ENCODE measurements at regions not wholly inside any gene's neighbourhood (a gene's known extent, or its start where the extent isn't known, plus 50 kb on each side); places are given as distances from the start of the nearest gene placed in this dataset.

DNA sequence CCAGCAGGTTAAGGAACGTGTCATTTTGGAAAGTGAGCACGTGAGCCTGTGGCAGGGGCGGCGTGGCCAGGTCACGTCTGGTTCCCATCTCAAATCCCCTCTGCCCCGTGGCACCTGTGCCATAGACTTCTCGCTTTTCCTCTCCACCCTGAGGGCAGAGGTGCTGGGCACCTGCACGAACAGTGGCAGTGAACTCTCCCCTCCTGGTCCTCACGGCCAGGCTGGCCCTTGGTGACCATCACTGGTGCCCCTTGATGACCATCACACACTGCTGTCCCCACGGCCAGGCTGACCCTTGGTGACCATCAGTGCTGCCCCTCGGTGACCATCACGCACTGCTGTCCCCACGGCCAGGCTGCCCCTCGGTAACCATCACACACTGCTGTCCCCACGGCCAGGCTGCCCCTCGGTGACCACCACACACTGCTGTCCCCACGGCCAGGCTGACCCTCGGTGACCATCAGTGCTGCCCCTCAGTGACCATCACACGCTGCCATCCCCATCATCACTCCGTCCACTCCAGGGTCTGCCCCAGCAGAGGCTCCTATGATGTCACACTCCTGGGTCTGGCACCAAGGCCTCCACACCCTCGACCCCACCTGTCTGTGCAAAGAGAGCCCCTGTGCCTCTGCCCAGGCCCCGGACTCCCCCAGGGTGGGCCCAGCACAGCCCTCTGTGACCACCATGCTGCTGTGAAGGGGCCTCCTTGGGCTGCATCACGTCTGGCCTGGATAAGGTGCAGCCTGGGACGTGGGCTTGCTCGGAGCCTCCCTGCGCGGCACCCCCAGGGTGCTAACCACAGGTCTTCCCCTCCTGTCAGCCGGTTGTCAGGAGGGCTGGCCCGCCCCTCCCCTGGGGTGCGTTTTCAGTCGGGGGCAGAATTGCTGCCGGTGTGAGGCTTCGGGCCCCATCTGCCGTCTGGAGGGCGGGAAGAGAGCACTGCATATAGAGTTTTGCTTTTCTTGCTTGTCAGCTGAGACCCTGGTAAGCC, 738.6 kb downstream of the BRD1 start:
- DNase-seq = no peak

DNA sequence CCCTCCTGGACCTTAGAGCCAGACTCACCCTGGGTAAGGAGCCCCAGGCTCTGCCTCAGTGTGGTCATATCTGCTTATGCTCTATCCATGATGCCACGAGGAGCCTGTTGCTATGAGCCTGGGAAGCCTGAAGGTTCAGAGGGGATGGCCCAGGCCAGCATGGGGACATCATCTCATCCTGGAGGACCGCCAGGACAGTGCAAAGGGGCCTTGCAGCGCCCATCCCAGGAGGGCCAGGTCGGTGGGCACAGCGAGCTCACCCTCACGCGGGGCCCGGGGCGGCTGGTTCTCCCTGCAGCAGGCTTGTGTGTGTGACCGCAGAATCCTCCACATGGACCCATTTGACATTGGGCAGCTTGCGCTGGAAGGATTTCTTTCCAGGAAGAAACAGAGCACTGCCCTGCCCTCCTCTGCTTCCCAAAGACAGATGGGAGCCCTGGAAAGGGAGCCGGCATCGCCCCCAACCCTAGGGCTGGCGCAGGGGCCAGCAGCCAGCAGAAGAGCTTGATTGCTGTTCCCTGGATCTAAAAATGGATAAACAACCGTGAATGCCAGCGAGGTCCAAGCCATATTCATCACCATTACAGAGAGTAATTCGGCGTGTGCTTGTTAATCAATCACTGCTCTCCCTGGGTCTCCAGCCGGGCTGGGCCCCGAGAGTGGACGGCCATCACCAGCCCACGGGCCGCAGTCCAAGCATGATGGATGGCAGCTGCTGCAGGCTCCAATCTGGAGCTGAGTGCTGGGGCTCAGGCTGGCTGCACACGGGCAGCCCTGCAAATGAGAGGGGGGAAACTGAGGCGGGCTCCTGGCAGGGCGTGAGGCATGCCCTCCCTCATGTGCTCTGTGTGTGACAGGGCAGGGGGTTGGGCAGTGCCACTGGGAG, 739.7 kb downstream of the BRD1 start:
- Histone ChIP-seq H3K9me3 (ENCODE audit: low read length) (no peaks in the 10 kb centered on the region), H3K4me1 (ENCODE audit: low read length) (no peaks in the 10 kb centered on the region), H3K4me3 (ENCODE audit: low read length) (no peak overlapping the region), H2AFZ (ENCODE audit: low read length) (no peak overlapping the region), H3K79me2 (ENCODE audit: low read length) (no peaks in the 10 kb centered on the region), H4K20me1 (ENCODE audit: insufficient read depth, low read depth, low read length) (0 out of 2 replicates have a peak, but pooled peaks cover 3% of the 10 kb centered on the region), H3K4me2 (ENCODE audit: low read depth, low read length, poor library complexity, severe bottlenecking) (no peak overlapping the region), H3K27ac (ENCODE audit: low read length) (no peak overlapping the region), H3K9ac (ENCODE audit: low read length) (no peak overlapping the region), H3K9me2 (replicated peaks; ENCODE audit: insufficient read depth, low read length) (no peaks in the 10 kb centered on the region), H3K36me3 (ENCODE audit: insufficient read depth, low read length) (no peaks in the 10 kb centered on the region), H3K27me3 (ENCODE audit: low read length) (no peaks in the 10 kb centered on the region)
- DNase-seq = no peak

More for the DNA sequence above, 738.6 kb downstream of the BRD1 start:
- H3K9ac ChIP-seq (ENCODE audit: low read length) = no peak overlapping the region
- H3K9me3 ChIP-seq (ENCODE audit: low read length) = no peaks in the 10 kb centered on the region
- no peak overlapping the region for H3K27ac ChIP-seq (ENCODE audit: low read length)
- no peaks in the 10 kb centered on the region for H3K4me1 ChIP-seq (ENCODE audit: low read length)
- H4K20me1 ChIP-seq (ENCODE audit: insufficient read depth, low read depth, low read length) = 0 out of 2 replicates have a peak, but pooled peaks cover 3% of the 10 kb centered on the region
- no peak overlapping the region for H3K4me2 ChIP-seq (ENCODE audit: low read depth, low read length, poor library complexity, severe bottlenecking)
- H3K27me3 ChIP-seq (ENCODE audit: low read length) = no peaks in the 10 kb centered on the region
- no peaks in the 10 kb centered on the region for H3K79me2 ChIP-seq (ENCODE audit: low read length)
- no peak overlapping the region for H2AFZ ChIP-seq (ENCODE audit: low read length)
- H3K4me3 ChIP-seq (ENCODE audit: low read length) = no peak overlapping the region
- no peaks in the 10 kb centered on the region for H3K9me2 ChIP-seq (replicated peaks; ENCODE audit: insufficient read depth, low read length)
- no peaks in the 10 kb centered on the region for H3K36me3 ChIP-seq (ENCODE audit: insufficient read depth, low read length)

DNA sequence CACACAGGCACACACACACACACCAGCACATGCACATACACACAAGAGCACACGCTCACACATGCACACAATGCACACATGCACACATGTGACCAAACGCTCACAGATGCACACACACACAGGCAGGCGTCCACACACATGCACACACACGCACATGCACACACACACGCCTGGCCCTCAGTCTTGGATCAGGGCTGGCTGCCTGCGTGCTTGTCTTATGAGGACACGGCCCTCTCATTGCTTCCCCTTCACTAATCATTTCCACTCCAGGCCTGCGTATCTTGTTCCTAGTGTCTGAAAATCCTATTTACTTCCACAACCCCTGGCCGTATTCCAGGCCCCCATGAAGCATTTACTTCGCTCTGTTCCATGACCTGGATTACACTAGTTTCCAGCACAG, 740.5 kb downstream of the BRD1 start:
- Histone ChIP-seq H3K9me3 (ENCODE audit: low read length) (no peaks in the 10 kb centered on the region), H3K9me2 (replicated peaks; ENCODE audit: insufficient read depth, low read length) (no peaks in the 10 kb centered on the region), H3K79me2 (ENCODE audit: low read length) (no peaks in the 10 kb centered on the region), H3K27me3 (ENCODE audit: low read length) (no peaks in the 10 kb centered on the region), H3K27ac (ENCODE audit: low read length) (no peak overlapping the region), H3K4me3 (ENCODE audit: low read length) (no peak overlapping the region), H3K4me1 (ENCODE audit: low read length) (no peaks in the 10 kb centered on the region), H2AFZ (ENCODE audit: low read length) (no peak overlapping the region), H3K4me2 (ENCODE audit: low read depth, low read length, poor library complexity, severe bottlenecking) (no peak overlapping the region), H3K9ac (ENCODE audit: low read length) (no peak overlapping the region), H3K36me3 (ENCODE audit: insufficient read depth, low read length) (no peaks in the 10 kb centered on the region), H4K20me1 (ENCODE audit: insufficient read depth, low read depth, low read length) (0 out of 2 replicates have a peak, but pooled peaks cover 3% of the 10 kb centered on the region)
- DNase-seq = no peak

DNA sequence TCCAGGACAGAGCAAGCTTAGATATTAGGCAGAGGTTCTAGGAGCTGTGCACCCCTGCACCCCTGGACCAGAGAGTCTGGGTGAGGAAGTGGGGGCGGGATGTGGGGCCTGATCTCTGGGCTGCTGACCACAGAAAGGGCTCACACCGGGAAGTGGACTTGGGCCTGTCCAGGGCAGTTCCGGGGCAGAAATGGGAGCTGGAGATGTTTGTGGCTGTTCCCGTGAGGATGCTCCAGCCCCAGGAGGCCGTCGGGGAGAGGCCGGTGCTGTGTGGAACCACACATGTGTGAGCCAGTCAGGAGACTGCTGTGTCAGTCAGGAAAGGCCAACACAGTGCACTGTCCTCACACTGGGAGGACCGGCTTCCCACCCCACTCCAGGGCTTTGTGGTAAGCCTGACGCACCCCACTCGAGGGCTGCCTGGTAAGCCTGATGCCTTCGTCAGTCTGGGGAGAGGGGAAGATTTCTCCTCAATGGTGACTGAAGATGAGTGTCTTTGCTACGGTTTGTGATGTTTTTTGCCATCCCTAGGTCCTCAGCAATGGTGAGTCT, 741.0 kb downstream of the BRD1 start:
- no peaks in the 10 kb centered on the region for H3K79me2 ChIP-seq (ENCODE audit: low read length)

DNA sequence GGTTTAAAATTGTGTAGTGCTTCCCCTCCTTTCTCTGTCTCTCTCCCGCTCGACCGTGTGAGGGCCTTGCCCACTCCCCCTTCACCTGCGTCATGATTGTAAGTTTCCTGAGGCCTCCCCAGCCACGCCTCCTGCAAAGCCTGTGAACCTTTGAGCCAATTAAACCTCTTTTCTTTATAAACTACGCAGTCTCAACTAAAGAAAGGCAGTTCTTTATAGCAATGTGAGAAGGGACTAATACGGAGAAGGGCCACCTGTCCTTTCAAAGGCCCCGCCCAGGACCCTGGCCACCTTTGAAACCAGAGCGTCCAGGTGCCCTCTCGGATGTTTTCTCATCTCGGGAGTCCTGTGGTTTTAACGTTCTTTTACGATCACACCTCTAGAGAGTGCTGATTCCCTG, 741.5 kb downstream of the BRD1 start:
- H3K9me3 ChIP-seq (ENCODE audit: low read length) = no peaks in the 10 kb centered on the region
- 0 out of 2 replicates have a peak, but pooled peaks cover 3% of the 10 kb centered on the region for H4K20me1 ChIP-seq (ENCODE audit: insufficient read depth, low read depth, low read length)
- no peak overlapping the region for H3K4me2 ChIP-seq (ENCODE audit: low read depth, low read length, poor library complexity, severe bottlenecking)
- H3K4me3 ChIP-seq (ENCODE audit: low read length) = no peak overlapping the region
- H3K36me3 ChIP-seq (ENCODE audit: insufficient read depth, low read length) = no peaks in the 10 kb centered on the region
- H3K9me2 ChIP-seq (replicated peaks; ENCODE audit: insufficient read depth, low read length) = no peaks in the 10 kb centered on the region
- H2AFZ ChIP-seq (ENCODE audit: low read length) = no peak overlapping the region
- no peaks in the 10 kb centered on the region for H3K79me2 ChIP-seq (ENCODE audit: low read length)
- H3K9ac ChIP-seq (ENCODE audit: low read length) = no peak overlapping the region
- no peak for DNase-seq
- no peaks in the 10 kb centered on the region for H3K27me3 ChIP-seq (ENCODE audit: low read length)
- H3K27ac ChIP-seq (ENCODE audit: low read length) = no peak overlapping the region
- no peaks in the 10 kb centered on the region for H3K4me1 ChIP-seq (ENCODE audit: low read length)

More for the DNA sequence above, 741.0 kb downstream of the BRD1 start:
- Histone ChIP-seq H3K4me3 (ENCODE audit: low read length) (no peak overlapping the region), H3K9me2 (replicated peaks; ENCODE audit: insufficient read depth, low read length) (no peaks in the 10 kb centered on the region), H3K27me3 (ENCODE audit: low read length) (no peaks in the 10 kb centered on the region), H3K36me3 (ENCODE audit: insufficient read depth, low read length) (no peaks in the 10 kb centered on the region), H3K4me2 (ENCODE audit: low read depth, low read length, poor library complexity, severe bottlenecking) (no peak overlapping the region), H2AFZ (ENCODE audit: low read length) (no peak overlapping the region), H3K27ac (ENCODE audit: low read length) (no peak overlapping the region), H3K9me3 (ENCODE audit: low read length) (no peaks in the 10 kb centered on the region), H3K4me1 (ENCODE audit: low read length) (no peaks in the 10 kb centered on the region), H4K20me1 (ENCODE audit: insufficient read depth, low read depth, low read length) (0 out of 2 replicates have a peak, but pooled peaks cover 3% of the 10 kb centered on the region), H3K9ac (ENCODE audit: low read length) (no peak overlapping the region)
- no peak for DNase-seq

DNA sequence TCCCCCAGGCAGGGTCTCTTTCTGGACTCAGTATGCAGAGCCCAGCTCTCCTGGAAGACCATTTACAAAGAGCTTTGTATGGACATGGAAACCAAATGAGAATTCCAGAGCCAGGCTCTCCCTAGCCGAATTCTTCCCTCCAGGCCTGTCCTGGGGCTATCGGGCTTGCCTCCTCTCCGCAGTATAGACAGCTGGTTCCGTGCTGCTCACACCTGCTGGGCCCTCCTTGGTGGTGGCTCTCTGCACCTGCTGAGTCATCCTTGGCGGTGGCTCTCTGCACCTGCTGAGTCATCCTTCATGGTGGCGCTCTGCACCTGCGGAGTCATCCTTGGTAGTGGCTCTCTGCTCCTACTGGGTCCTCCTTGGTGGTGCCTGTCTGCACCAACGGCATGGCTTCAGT, 743.5 kb downstream of the BRD1 start:
- Histone ChIP-seq H3K79me2 (ENCODE audit: low read length) (no peaks in the 10 kb centered on the region), H3K4me3 (ENCODE audit: low read length) (no peak overlapping the region), H3K27ac (ENCODE audit: low read length) (no peak overlapping the region), H3K36me3 (ENCODE audit: insufficient read depth, low read length) (no peaks in the 10 kb centered on the region), H3K9me3 (ENCODE audit: low read length) (no peaks in the 10 kb centered on the region), H4K20me1 (ENCODE audit: insufficient read depth, low read depth, low read length) (0 out of 2 replicates have a peak, but pooled peaks cover 3% of the 10 kb centered on the region), H2AFZ (ENCODE audit: low read length) (no peak overlapping the region), H3K4me2 (ENCODE audit: low read depth, low read length, poor library complexity, severe bottlenecking) (no peak overlapping the region), H3K9me2 (replicated peaks; ENCODE audit: insufficient read depth, low read length) (no peaks in the 10 kb centered on the region), H3K27me3 (ENCODE audit: low read length) (no peaks in the 10 kb centered on the region), H3K4me1 (ENCODE audit: low read length) (no peaks in the 10 kb centered on the region), H3K9ac (ENCODE audit: low read length) (no peak overlapping the region)
- no peak for DNase-seq

DNA sequence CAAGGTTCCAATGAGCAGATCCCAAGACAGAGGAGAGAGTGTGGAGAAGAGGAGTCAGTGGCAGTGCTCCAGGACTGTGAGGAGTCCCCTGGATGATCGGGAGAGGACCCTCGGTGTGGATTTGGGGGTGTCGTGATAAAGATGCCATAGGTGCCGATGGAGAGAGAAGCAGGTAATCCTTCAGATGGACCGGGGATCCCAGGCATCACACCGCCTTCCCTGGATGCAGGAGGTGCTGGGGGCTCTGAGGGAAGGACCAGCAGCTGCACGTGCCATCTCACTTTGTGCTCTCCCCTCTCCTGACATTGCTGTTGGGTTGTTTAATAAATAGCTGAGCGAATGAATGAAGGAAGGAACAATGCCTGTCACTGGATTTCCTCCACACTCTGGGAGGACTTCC, 744.1 kb downstream of the BRD1 start:
- Histone ChIP-seq H3K36me3 (ENCODE audit: insufficient read depth, low read length) (no peaks in the 10 kb centered on the region), H3K27me3 (ENCODE audit: low read length) (no peaks in the 10 kb centered on the region), H3K9me3 (ENCODE audit: low read length) (no peaks in the 10 kb centered on the region), H3K4me2 (ENCODE audit: low read depth, low read length, poor library complexity, severe bottlenecking) (no peak overlapping the region), H3K9me2 (replicated peaks; ENCODE audit: insufficient read depth, low read length) (no peaks in the 10 kb centered on the region), H2AFZ (ENCODE audit: low read length) (no peak overlapping the region), H4K20me1 (ENCODE audit: insufficient read depth, low read depth, low read length) (0 out of 2 replicates have a peak, but pooled peaks cover 3% of the 10 kb centered on the region), H3K9ac (ENCODE audit: low read length) (no peak overlapping the region), H3K4me1 (ENCODE audit: low read length) (no peaks in the 10 kb centered on the region), H3K79me2 (ENCODE audit: low read length) (no peaks in the 10 kb centered on the region), H3K4me3 (ENCODE audit: low read length) (no peak overlapping the region), H3K27ac (ENCODE audit: low read length) (no peak overlapping the region)
- no peak for DNase-seq

All from Karpas-422 (cell line).